SK-N-SH (cell line): ENCODE measurements at regions not wholly inside any gene's neighbourhood (a gene's known extent, or its start where the extent isn't known, plus 50 kb on each side); places are given as distances from the start of the nearest gene placed in this dataset.

ENCODE experiments used
- CTCF ChIA-PET: fragments of 300-600, 350-600 bp; formaldehyde crosslinking; extraction: SDS; loops from one replicate; lab custom pipeline; 2021; lab: Yijun Ruan, JAX
- POLR2A ChIA-PET: fragments of 350-600 bp; sonication (Branson Sonifier 250); formaldehyde crosslinking; extraction: SDS; loops from one replicate; lab custom pipeline; 2020; ENCODE audit warnings: antibody characterized with exemption, inconsistent platforms; lab: Yijun Ruan, JAX
- DNase-seq: peaks from one replicate; pipeline ENCODE4 v3.0.0; 2012
- H2AFZ ChIP-seq: fragments of 200-600 bp; sonication (generic); 2 replicates; pipeline ENCODE4 v1.8.1; 2016; ENCODE audit warnings: antibody characterized with exemption, mild to moderate bottlenecking, low read depth
- H3F3A ChIP-seq: fragments of 200-600 bp; sonication (generic); replicated peaks from 2 replicates; pipeline ENCODE3; 2016; ENCODE audit warnings: antibody characterized with exemption, mild to moderate bottlenecking; ENCODE audit not compliant: insufficient read depth
- H3K27ac ChIP-seq, 2 experiments: fragments of 200-500 bp in 1 of 2; fragments of 200-600 bp in 1 of 2; sonication (Bioruptor generic) in 1 of 2; sonication (generic), shearing (Covaris generic) in 1 of 2; 2 replicates each; pipeline versions ENCODE4 v1.5.1 to v1.6.1; 2014 to 2016; ENCODE audit warnings: low read depth in 2 of 2, inconsistent platforms in 1 of 2, low read length in 1 of 2, mild to moderate bottlenecking in 1 of 2, mixed read lengths in 1 of 2
- H3K27me3 ChIP-seq: fragments of 200-600 bp; sonication (generic), shearing (Covaris generic); 2 replicates; pipeline ENCODE4 v1.6.1; 2016; ENCODE audit warnings: mixed run types; ENCODE audit not compliant: insufficient read depth
- H3K36me3 ChIP-seq, 2 experiments: fragments of 200-500 bp in 1 of 2; fragments of 200-600 bp in 1 of 2; sonication (Bioruptor generic) in 1 of 2; sonication (generic) in 1 of 2; replicated peaks in 1 of 2; 2 replicates each; pipeline versions ENCODE3 to v1.5.1; 2014 to 2016; ENCODE audit warnings: low read length in 1 of 2, mild to moderate bottlenecking in 1 of 2; ENCODE audit not compliant: insufficient read depth in 2 of 2, control insufficient read depth in 1 of 2
- H3K4me1 ChIP-seq, 2 experiments: fragments of 200-500 bp in 1 of 2; fragments of 200-600 bp in 1 of 2; sonication (Bioruptor generic) in 1 of 2; sonication (generic), shearing (Covaris generic) in 1 of 2; 2 replicates each; pipeline versions ENCODE4 v1.5.1 to v1.6.1; 2014 to 2016; ENCODE audit warnings: low read depth in 1 of 2, low read length in 1 of 2, mixed run types in 1 of 2; ENCODE audit not compliant: insufficient read depth in 2 of 2, control insufficient read depth in 1 of 2
- H3K4me2 ChIP-seq: fragments of 200-600 bp; sonication (generic), shearing (Covaris generic); 2 replicates; pipeline ENCODE4 v1.6.1; 2017; ENCODE audit warnings: mixed run types
- H3K4me3 ChIP-seq, 2 experiments: fragments of 200-500 bp in 1 of 2; fragments of 200-600 bp in 1 of 2; sonication (Bioruptor generic) in 1 of 2; sonication (generic), shearing (Covaris generic) in 1 of 2; 2 replicates each; pipeline versions ENCODE4 v1.5.1 to v1.8.1; 2014 to 2016; ENCODE audit warnings: low read depth in 2 of 2, inconsistent platforms in 1 of 2, low read length in 1 of 2, mild to moderate bottlenecking in 1 of 2, mixed read lengths in 1 of 2, moderate library complexity in 1 of 2
- H3K79me2 ChIP-seq: fragments of 200-600 bp; sonication (generic); 2 replicates; pipeline ENCODE4 v1.8.1; 2017; ENCODE audit warnings: mild to moderate bottlenecking; ENCODE audit not compliant: insufficient read depth
- H3K9ac ChIP-seq: fragments of 200-600 bp; sonication (generic); 2 replicates; pipeline ENCODE4 v1.6.1; 2017; ENCODE audit warnings: mixed run types
- H3K9me2 ChIP-seq: fragments of 200-600 bp; sonication (generic); 2 replicates; pipeline ENCODE4 v1.6.1; 2017; ENCODE audit warnings: mixed run types
- H3K9me3 ChIP-seq: fragments of 200-600 bp; sonication (generic); 2 replicates; pipeline ENCODE4 v1.6.1; 2017; ENCODE audit warnings: mixed run types, mild to moderate bottlenecking, moderate library complexity
- H4K20me1 ChIP-seq: fragments of 200-600 bp; sonication (generic); 2 replicates; pipeline ENCODE4 v1.6.1; 2017; ENCODE audit warnings: mild to moderate bottlenecking, mixed run types; ENCODE audit not compliant: insufficient read depth
- CHD2 ChIP-seq: fragments of 150-350 bp; IDR thresholded peaks from 2 replicates; pipeline ENCODE4 v1.6.1; 2018; ENCODE audit warnings: low read length; ENCODE audit not compliant: partially characterized antibody
- EZH2phosphoT487 ChIP-seq: fragments of 200-600 bp; sonication (generic); IDR thresholded peaks from 2 replicates; pipeline ENCODE4 v1.6.1; 2017; ENCODE audit warnings: low read depth, mixed run types, mild to moderate bottlenecking, antibody characterized with exemption, moderate library complexity, borderline replicate concordance
- FOSL2 ChIP-seq: IDR thresholded peaks from 2 replicates; pipeline ENCODE4 v1.4.0; 2012; ENCODE audit warnings: low read depth, mild to moderate bottlenecking, moderate library complexity, borderline replicate concordance
- FOXJ3 ChIP-seq: sonication (generic); formaldehyde crosslinking; IDR thresholded peaks from 2 replicates; pipeline ENCODE4 v1.5.1; 2020; ENCODE audit warnings: mild to moderate bottlenecking, missing genetic modification reagents
- FOXM1 ChIP-seq: IDR thresholded peaks from 2 replicates; pipeline ENCODE4 v1.4.0; 2012; ENCODE audit warnings: low read depth, mild to moderate bottlenecking
- GABPA ChIP-seq: IDR thresholded peaks from 2 replicates; pipeline ENCODE4 v1.4.0; 2012; ENCODE audit warnings: low read depth, mild to moderate bottlenecking
- JUND ChIP-seq: IDR thresholded peaks from 2 replicates; pipeline ENCODE4 v1.4.0; 2012
- MAX ChIP-seq: IDR thresholded peaks from 2 replicates; pipeline ENCODE4 v1.4.0; 2012; ENCODE audit warnings: low read depth
- MEF2A ChIP-seq: IDR thresholded peaks from 2 replicates; pipeline ENCODE4 v1.4.0; 2012; ENCODE audit warnings: low read depth, borderline replicate concordance
- MXI1 ChIP-seq: IDR thresholded peaks from 2 replicates; pipeline ENCODE4 v1.6.1; 2012; ENCODE audit warnings: mild to moderate bottlenecking, low read depth, low read length, improper control_type of control experiment
- NRF1 ChIP-seq: IDR thresholded peaks from 2 replicates; pipeline ENCODE4 v1.6.1; 2012; ENCODE audit warnings: low read depth, mild to moderate bottlenecking, low read length
- POLR2AphosphoS5 ChIP-seq: IDR thresholded peaks from 2 replicates; pipeline ENCODE4 v1.6.1; 2012; ENCODE audit warnings: low read depth, low read length
- RAD21 ChIP-seq: IDR thresholded peaks from 2 replicates; pipeline ENCODE4 v1.6.1; 2012; ENCODE audit warnings: mild to moderate bottlenecking, low read length
- SIN3A ChIP-seq: IDR thresholded peaks from 2 replicates; pipeline ENCODE4 v1.6.1; 2012; ENCODE audit warnings: low read depth, mild to moderate bottlenecking, low read length, moderate library complexity, borderline replicate concordance
- TAF1 ChIP-seq: IDR thresholded peaks from 2 replicates; pipeline ENCODE4 v1.6.1; 2012; ENCODE audit warnings: low read depth, mild to moderate bottlenecking, low read length, moderate library complexity, borderline replicate concordance
- TCF12 ChIP-seq: IDR thresholded peaks from 2 replicates; pipeline ENCODE4 v1.4.0; 2012
- TEAD4 ChIP-seq: IDR thresholded peaks from 2 replicates; pipeline ENCODE4 v1.4.0; 2012; ENCODE audit warnings: mild to moderate bottlenecking, borderline replicate concordance; ENCODE audit not compliant: insufficient read depth
- USF1 ChIP-seq: IDR thresholded peaks from 2 replicates; pipeline ENCODE4 v1.4.0; 2012; ENCODE audit warnings: low read depth, borderline replicate concordance
- USF2 ChIP-seq: fragments of 150-350 bp; IDR thresholded peaks from 2 replicates; pipeline ENCODE4 v1.6.1; 2017; ENCODE audit warnings: antibody characterized with exemption, low read length, low read depth, borderline replicate concordance
- WGBS: methylation state at CpG from one replicate; pipeline ENCODE4 v1.1.6; 2017; ENCODE audit warnings: low lambda C conversion rate; 5-methylcytosine and 5-hydroxymethylcytosine counted together
- TF ChIP-seq, protein P1 (sequence below): fragments of 200-600 bp; sonication (generic); IDR thresholded peaks from 2 replicates; pipeline ENCODE4 v1.6.1; 2017; ENCODE audit warnings: antibody characterized with exemption, mild to moderate bottlenecking, moderate library complexity

DNA sequence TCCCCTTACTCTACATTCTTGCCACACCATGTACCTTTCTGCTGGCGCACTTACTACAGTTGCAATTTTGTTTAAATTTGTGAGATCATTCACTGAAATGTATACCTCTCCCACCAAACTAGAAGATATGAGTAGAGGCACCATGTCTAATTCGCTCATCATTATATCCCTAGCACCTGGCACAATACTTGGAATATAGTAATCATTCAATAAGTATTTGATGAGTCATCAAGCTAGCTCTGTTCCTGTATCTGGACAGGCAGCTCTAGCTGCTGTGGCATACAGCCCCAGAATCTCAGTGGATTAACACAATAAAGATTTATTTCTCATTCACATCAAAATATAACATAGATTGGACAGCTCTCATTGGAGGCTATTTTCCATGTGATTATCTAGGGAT lies 245.9 kb downstream of the IDS start:
- Histone ChIP-seq H3K79me2 (no peaks in the 10 kb centered on the region), H3K27me3 (no peaks in the 10 kb centered on the region), H3K9ac (no peak overlapping the region), H3K9me2 (no peaks in the 10 kb centered on the region), H3K27ac (no peak overlapping the region), H3K4me2 (no peak overlapping the region)
- ChIA-PET POLR2A (no interaction called here), CTCF (no interaction called here)
- TF ChIP-seq FOSL2 (no peak), MXI1 (no peak), USF2 (no peak), EZH2phosphoT487 (no peak), MAX (no peak), GABPA (no peak), RAD21 (no peak), TAF1 (no peak)
- TF ChIP-seq, all 33 proteins: peak for 0
- no peaks in the 10 kb centered on the region for H4K20me1 ChIP-seq
- no peaks in the 10 kb centered on the region for H3K9me3 ChIP-seq
- DNase-seq = no peak
- H3K4me3 ChIP-seq = no peak overlapping the region
- no peaks in the 10 kb centered on the region for H3K4me1 ChIP-seq
- H3K36me3 ChIP-seq = no peaks in the 10 kb centered on the region
- no peak overlapping the region for H2AFZ ChIP-seq
- H3F3A ChIP-seq = no peaks in the 10 kb centered on the region
- WGBS = 5% methylated on average over 2 of the region's 2 CpGs

GRCh38 chrX:149255860-149256259 lies 249.2 kb downstream of the IDS start:
- Histone ChIP-seq H3K9ac (no peak overlapping the region), H3K9me2 (no peaks in the 10 kb centered on the region), H3K36me3 (no peaks in the 10 kb centered on the region), H3K9me3 (no peaks in the 10 kb centered on the region), H3K79me2 (no peaks in the 10 kb centered on the region), H3K4me3 (no peak overlapping the region), H3F3A (no peaks in the 10 kb centered on the region), H3K4me1 (no peaks in the 10 kb centered on the region), H3K27me3 (no peaks in the 10 kb centered on the region), H3K4me2 (no peak overlapping the region), H2AFZ (no peak overlapping the region), H4K20me1 (no peaks in the 10 kb centered on the region), H3K27ac (no peak overlapping the region)
- ChIA-PET POLR2A (no interaction called here), CTCF (no interaction called here)
- DNase-seq = no peak
- 0% methylated on average over 1 of the region's 1 CpG for WGBS
- TF ChIP-seq TEAD4 (no peak), RAD21 (no peak), POLR2AphosphoS5 (no peak), JUND (no peak), EZH2phosphoT487 (no peak), MEF2A (no peak), USF1 (no peak), TCF12 (no peak), FOXM1 (no peak), SIN3A (no peak), GABPA (no peak), TAF1 (no peak), NRF1 (no peak), USF2 (no peak), CHD2 (no peak), FOXJ3 (no peak)
- TF ChIP-seq, protein P1, sequence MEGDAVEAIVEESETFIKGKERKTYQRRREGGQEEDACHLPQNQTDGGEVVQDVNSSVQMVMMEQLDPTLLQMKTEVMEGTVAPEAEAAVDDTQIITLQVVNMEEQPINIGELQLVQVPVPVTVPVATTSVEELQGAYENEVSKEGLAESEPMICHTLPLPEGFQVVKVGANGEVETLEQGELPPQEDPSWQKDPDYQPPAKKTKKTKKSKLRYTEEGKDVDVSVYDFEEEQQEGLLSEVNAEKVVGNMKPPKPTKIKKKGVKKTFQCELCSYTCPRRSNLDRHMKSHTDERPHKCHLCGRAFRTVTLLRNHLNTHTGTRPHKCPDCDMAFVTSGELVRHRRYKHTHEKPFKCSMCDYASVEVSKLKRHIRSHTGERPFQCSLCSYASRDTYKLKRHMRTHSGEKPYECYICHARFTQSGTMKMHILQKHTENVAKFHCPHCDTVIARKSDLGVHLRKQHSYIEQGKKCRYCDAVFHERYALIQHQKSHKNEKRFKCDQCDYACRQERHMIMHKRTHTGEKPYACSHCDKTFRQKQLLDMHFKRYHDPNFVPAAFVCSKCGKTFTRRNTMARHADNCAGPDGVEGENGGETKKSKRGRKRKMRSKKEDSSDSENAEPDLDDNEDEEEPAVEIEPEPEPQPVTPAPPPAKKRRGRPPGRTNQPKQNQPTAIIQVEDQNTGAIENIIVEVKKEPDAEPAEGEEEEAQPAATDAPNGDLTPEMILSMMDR = no peak
